Tibial nerve (tissue), 4 donors: ENCODE measurements at regions not wholly inside any gene's neighbourhood (a gene's known extent, or its start where the extent isn't known, plus 50 kb on each side); places are given as distances from the start of the nearest gene placed in this dataset.

Source experiments
- DNase-seq, 2 donors: peaks; one replicate each; pipeline ENCODE4 v3.0.0-alpha.2; 2019; ENCODE audit warnings: low spot score in 2 of 2
- H3K27ac ChIP-seq, 4 donors: fragments of 200-600 bp; sonication (generic) in 3 of 4; one replicate each; pipeline ENCODE4 v1.5.1; 2017 to 2019; ENCODE audit warnings: mild to moderate bottlenecking in 1 of 4
- H3K27me3 ChIP-seq, 2 donors: fragments of 200-600 bp; sonication (generic) in 1 of 2; one replicate each; pipeline versions ENCODE4 v1.5.1 to v1.6.0; 2017 to 2019
- H3K36me3 ChIP-seq, 3 donors: fragments of 200-600 bp; sonication (generic); one replicate each; pipeline ENCODE4 v1.5.1; 2018 to 2019
- H3K4me1 ChIP-seq, 4 donors: fragments of 200-600 bp; sonication (generic) in 3 of 4; one replicate each; pipeline ENCODE4 v1.5.1; 2017 to 2019
- H3K4me3 ChIP-seq, 4 donors: fragments of 200-600 bp; sonication (generic) in 3 of 4; one replicate each; pipeline ENCODE4 v1.5.1; 2017 to 2019; ENCODE audit warnings: mild to moderate bottlenecking in 1 of 4, moderate library complexity in 1 of 4
- H3K9me3 ChIP-seq, 4 donors: fragments of 200-600 bp; sonication (generic) in 3 of 4; one replicate each; pipeline ENCODE4 v1.5.1; 2017 to 2019
- EP300 ChIP-seq, 2 donors: sonication (generic); formaldehyde crosslinking; IDR thresholded peaks; one replicate each; pipeline ENCODE4 v1.6.1; 2017; ENCODE audit warnings: antibody characterized with exemption in 2 of 2, mild to moderate bottlenecking in 1 of 2
- POLR2A ChIP-seq, 2 donors: fragments of 450-650 bp; IDR thresholded peaks; one replicate each; pipeline ENCODE4 v1.6.1; 2017; ENCODE audit warnings: antibody characterized with exemption in 2 of 2, mild to moderate bottlenecking in 2 of 2, moderate library complexity in 2 of 2
- WGBS, 2 donors: methylation state at CpG; one replicate each; pipeline ENCODE4 v1.1.5; 2018; 5-methylcytosine and 5-hydroxymethylcytosine counted together
- TF ChIP-seq, protein P1 (sequence below), 5 experiments: fragments of 200-600 bp in 3 of 5; fragments of 450-650 bp in 2 of 5; sonication (generic) in 3 of 5; IDR thresholded peaks; one replicate each; pipeline ENCODE4 v1.5.1; 2016 to 2019; ENCODE audit warnings: antibody characterized with exemption in 5 of 5, mild to moderate bottlenecking in 3 of 5, moderate library complexity in 2 of 5

DNA sequence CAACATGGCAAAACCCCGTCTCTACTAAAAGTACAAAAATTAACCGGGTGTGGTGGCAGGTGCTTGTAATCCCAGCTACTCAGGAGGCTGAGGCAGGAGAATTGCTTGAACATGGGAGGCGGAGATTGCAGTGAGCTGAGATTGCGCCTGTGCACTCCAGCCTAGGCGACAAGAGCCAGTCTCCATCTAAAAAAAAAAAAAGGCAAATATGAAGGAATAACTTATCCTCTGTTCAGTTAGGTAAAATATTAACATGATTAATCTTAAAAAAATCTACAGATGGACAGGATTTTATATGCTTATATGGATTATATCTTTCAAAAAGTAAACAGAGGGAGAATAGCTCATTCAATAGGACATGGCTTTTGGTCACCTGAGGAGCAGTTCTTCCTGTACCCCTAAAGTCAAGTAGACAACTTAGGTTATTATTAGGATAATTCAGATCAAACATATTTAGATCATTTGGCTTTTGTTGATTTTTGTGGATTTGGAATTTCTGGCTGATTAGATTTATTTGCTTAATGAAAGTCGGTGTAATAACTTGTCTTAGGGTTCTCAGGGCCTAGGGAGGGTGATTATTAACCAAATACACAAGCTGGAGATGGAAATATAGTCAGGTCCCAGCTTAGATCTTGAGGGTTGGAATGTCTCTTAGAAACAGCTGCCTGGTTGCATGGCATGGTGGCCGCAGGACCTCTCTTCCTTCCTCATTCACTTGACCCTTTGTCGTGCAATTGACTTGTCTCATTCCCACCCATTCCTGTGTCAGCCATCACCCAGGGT is 82.1 kb upstream of the ONECUT1 start:
- no peaks in the 10 kb centered on the region for H3K4me1 ChIP-seq
- DNase-seq = no peak
- H3K27ac ChIP-seq = no peak overlapping the region
- WGBS, 2 donors = 88 to 89% methylated on average over 8 of the region's 8 CpGs
- H3K27me3 ChIP-seq = no peaks in the 10 kb centered on the region
- no peaks in the 10 kb centered on the region for H3K36me3 ChIP-seq
- no peaks in the 10 kb centered on the region for H3K9me3 ChIP-seq
- no peak overlapping the region for H3K4me3 ChIP-seq
- TF ChIP-seq EP300 (IDR thresholded peaks at IDR 0.05) (no peak), POLR2A (IDR thresholded peaks at IDR 0.05) (no peak)
- TF ChIP-seq, protein P1, sequence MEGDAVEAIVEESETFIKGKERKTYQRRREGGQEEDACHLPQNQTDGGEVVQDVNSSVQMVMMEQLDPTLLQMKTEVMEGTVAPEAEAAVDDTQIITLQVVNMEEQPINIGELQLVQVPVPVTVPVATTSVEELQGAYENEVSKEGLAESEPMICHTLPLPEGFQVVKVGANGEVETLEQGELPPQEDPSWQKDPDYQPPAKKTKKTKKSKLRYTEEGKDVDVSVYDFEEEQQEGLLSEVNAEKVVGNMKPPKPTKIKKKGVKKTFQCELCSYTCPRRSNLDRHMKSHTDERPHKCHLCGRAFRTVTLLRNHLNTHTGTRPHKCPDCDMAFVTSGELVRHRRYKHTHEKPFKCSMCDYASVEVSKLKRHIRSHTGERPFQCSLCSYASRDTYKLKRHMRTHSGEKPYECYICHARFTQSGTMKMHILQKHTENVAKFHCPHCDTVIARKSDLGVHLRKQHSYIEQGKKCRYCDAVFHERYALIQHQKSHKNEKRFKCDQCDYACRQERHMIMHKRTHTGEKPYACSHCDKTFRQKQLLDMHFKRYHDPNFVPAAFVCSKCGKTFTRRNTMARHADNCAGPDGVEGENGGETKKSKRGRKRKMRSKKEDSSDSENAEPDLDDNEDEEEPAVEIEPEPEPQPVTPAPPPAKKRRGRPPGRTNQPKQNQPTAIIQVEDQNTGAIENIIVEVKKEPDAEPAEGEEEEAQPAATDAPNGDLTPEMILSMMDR (IDR thresholded peaks at IDR 0.05) = no peak

DNA sequence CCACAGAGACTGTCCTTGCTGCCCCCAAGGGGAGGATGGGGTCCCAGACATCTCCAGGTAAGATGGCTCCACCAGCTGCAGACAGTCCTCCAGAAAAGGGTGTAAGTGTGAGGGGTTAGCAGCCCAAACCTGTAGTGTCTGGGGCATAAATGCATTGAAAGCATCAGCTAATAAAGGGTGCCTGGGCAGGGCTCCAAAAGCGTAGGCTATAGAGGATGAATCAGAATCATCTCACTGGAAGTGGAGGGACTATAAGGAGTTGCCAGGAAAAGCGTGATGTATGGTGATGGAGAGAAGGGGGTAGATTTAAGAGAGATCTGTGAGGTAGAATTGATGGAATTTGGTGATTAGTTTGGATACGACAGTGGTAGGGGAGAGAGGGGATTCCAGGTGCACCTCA is 79.9 kb upstream of the ONECUT1 start:
- WGBS, 2 donors = 68 to 69% methylated on average over 3 of the region's 3 CpGs
- H3K27ac ChIP-seq = no peak overlapping the region
- TF ChIP-seq, protein P1 (IDR thresholded peaks at IDR 0.05) = no peak
- TF ChIP-seq EP300 (IDR thresholded peaks at IDR 0.05) (no peak), POLR2A (IDR thresholded peaks at IDR 0.05) (no peak)
- H3K4me1 ChIP-seq = no peaks in the 10 kb centered on the region
- no peak for DNase-seq
- H3K4me3 ChIP-seq = no peak overlapping the region
- no peaks in the 10 kb centered on the region for H3K27me3 ChIP-seq
- peaks cover 0 to 17% (median 0%) of the 10 kb centered on the region in 4 donors for H3K9me3 ChIP-seq
- H3K36me3 ChIP-seq = no peaks in the 10 kb centered on the region

DNA sequence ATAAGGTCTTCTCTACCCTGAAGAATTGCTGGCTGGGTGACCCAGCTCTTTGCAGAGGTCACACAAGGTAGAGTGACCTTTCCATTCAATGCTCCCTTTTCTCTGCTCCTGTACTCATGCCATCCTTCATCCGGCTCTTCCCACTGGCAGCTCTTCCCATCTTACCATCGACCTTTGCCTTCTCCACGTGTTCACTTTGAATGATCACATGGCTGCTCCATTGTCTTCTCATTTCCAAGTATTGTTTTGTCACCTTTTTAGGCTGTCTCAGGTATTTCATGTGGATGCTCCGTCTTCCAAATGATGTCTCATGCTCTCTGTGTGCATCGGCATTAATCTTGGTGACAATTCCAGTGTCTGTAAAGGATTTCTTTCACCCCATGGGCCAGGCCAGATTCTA is 76.6 kb upstream of the ONECUT1 start:
- Histone ChIP-seq H3K27me3 (no peaks in the 10 kb centered on the region), H3K4me3 (no peak overlapping the region), H3K27ac (no peak overlapping the region), H3K36me3 (no peaks in the 10 kb centered on the region), H3K9me3 (peaks cover 0 to 25% (median 0%) of the 10 kb centered on the region in 4 donors), H3K4me1 (no peaks in the 10 kb centered on the region)
- no peak for DNase-seq
- 81 to 82% methylated on average over 5 of the region's 5 CpGs for WGBS, 2 donors
- TF ChIP-seq, protein P1 (IDR thresholded peaks at IDR 0.05) = no peak
- TF ChIP-seq POLR2A (IDR thresholded peaks at IDR 0.05) (no peak), EP300 (IDR thresholded peaks at IDR 0.05) (no peak)

DNA sequence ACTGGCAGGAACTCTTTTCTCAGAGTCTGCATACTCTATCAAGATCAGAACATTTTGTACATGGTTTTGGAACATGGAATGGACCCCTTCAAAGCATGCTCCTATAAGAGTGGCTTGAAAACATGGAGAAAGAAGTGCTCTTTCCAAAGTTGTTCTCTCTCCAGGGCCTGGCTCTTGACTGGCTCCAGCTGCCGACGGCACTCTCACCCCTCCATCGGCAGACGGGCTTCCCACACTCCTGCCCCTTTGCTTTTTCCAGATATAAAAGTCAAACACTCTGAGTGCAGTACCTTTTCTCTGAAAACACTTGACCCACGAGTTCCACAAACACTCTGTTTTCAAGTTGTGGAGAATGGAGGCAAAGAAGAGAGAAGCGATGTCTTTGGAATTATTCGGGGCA is 72.5 kb upstream of the ONECUT1 start:
- no peak overlapping the region for H3K4me3 ChIP-seq
- H3K4me1 ChIP-seq = no peaks in the 10 kb centered on the region
- H3K36me3 ChIP-seq = no peaks in the 10 kb centered on the region
- 71 to 76% methylated on average over 7 of the region's 7 CpGs for WGBS, 2 donors
- TF ChIP-seq EP300 (IDR thresholded peaks at IDR 0.05) (no peak), POLR2A (IDR thresholded peaks at IDR 0.05) (no peak)
- TF ChIP-seq, protein P1 (IDR thresholded peaks at IDR 0.05) = no peak
- H3K9me3 ChIP-seq = peaks cover 0 to 25% (median 0%) of the 10 kb centered on the region in 4 donors
- no peaks in the 10 kb centered on the region for H3K27me3 ChIP-seq
- H3K27ac ChIP-seq = no peak overlapping the region
- DNase-seq = no peak

DNA sequence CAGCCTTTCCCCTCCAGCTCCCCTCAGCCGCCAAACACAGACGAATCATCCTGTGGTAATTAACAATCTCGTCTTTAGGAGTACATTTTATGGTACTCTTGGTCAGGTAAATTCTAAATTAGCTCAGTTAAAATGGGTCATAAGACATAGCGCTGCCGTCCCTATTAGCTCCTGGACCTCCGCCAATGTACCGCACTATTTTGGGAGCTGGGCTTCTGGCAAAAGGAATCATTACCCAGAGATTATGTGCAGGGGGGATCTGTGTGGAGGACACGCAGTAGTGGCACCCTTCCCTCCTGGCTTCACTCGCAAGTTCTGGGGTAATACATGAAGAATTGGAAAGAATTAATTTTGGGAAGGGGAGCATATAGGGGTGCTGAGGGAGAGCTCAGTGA is 68.6 kb upstream of the ONECUT1 start:
- Histone ChIP-seq H3K4me1 (no peaks in the 10 kb centered on the region), H3K27ac (no peak overlapping the region), H3K27me3 (no peaks in the 10 kb centered on the region), H3K4me3 (no peak overlapping the region), H3K9me3 (no peaks in the 10 kb centered on the region), H3K36me3 (no peaks in the 10 kb centered on the region)
- DNase-seq = no peak
- TF ChIP-seq, protein P1 (IDR thresholded peaks at IDR 0.05) = no peak
- TF ChIP-seq EP300 (IDR thresholded peaks at IDR 0.05) = no peak
- TF ChIP-seq POLR2A (IDR thresholded peaks at IDR 0.05) = no peak
- 64 to 68% methylated on average over 9 of the region's 9 CpGs for WGBS, 2 donors
